HG03571 (cell line): ENCODE measurements at regions not wholly inside any gene's neighbourhood (a gene's known extent, or its start where the extent isn't known, plus 50 kb on each side); places are given as distances from the start of the nearest gene placed in this dataset.

Experiments used
- ATAC-seq: cut with Tn5 transposase; IDR thresholded peaks from one replicate; pipeline ENCODE4 v1.9.1; 2021; ENCODE audit not compliant: unreplicated experiment

GRCh38 chr18:78711316-78711715, 268.3 kb upstream of the SALL3 start:
- no peak for ATAC-seq

- ATAC-seq = no peak
Measured at GRCh38 chr18:78711971-78712370, 267.6 kb upstream of the SALL3 start.

- ATAC-seq = no peak
Measured at GRCh38 chr18:78713069-78713468, 266.5 kb upstream of the SALL3 start.

- no peak for ATAC-seq
Measured at GRCh38 chr18:78713726-78714125, 265.9 kb upstream of the SALL3 start.

GRCh38 chr18:78716022-78716421, 263.6 kb upstream of the SALL3 start:
- no peak for ATAC-seq

- no peak for ATAC-seq
Measured at GRCh38 chr18:78716581-78716980, 263.0 kb upstream of the SALL3 start.

GRCh38 chr18:78717051-78717765, 262.4 kb upstream of the SALL3 start:
- ATAC-seq = no peak

GRCh38 chr18:78717766-78718150, 261.9 kb upstream of the SALL3 start:
- no peak for ATAC-seq

- ATAC-seq = no peak
Measured at GRCh38 chr18:78719821-78720220, 259.8 kb upstream of the SALL3 start.

GRCh38 chr18:78720456-78721237, 259.0 kb upstream of the SALL3 start:
- no peak for ATAC-seq

GRCh38 chr18:78721238-78721875, 258.3 kb upstream of the SALL3 start:
- ATAC-seq = no peak

- no peak for ATAC-seq
Measured at GRCh38 chr18:78721981-78722380, 257.6 kb upstream of the SALL3 start.

- ATAC-seq = no peak
Measured at GRCh38 chr18:78722386-78722785, 257.2 kb upstream of the SALL3 start.

GRCh38 chr18:78722929-78723710, 256.5 kb upstream of the SALL3 start:
- ATAC-seq = no peak

GRCh38 chr18:78724214-78724914, 255.3 kb upstream of the SALL3 start:
- no peak for ATAC-seq

- ATAC-seq = no peak
Measured at GRCh38 chr18:78725426-78725825, 254.2 kb upstream of the SALL3 start.

GRCh38 chr18:78726326-78727056, 253.1 kb upstream of the SALL3 start:
- ATAC-seq = no peak

- no peak for ATAC-seq
Measured at GRCh38 chr18:78727057-78727739, 252.4 kb upstream of the SALL3 start.
